Fibroblast of skin of left quadriceps (primary cell): ENCODE measurements at regions not wholly inside any gene's neighbourhood (a gene's known extent, or its start where the extent isn't known, plus 50 kb on each side); places are given as distances from the start of the nearest gene placed in this dataset.
"Not testable (repeated sequence)": the region's sequence is repeated elsewhere in the genome, so short reads cannot be mapped to it uniquely, and the experiment has no call there.

Source experiments
- DNase-seq, 2 experiments: peaks; one replicate each; pipeline ENCODE4 v3.0.0-alpha.2; 2013; ENCODE audit warnings: low read depth in 2 of 2

DNA sequence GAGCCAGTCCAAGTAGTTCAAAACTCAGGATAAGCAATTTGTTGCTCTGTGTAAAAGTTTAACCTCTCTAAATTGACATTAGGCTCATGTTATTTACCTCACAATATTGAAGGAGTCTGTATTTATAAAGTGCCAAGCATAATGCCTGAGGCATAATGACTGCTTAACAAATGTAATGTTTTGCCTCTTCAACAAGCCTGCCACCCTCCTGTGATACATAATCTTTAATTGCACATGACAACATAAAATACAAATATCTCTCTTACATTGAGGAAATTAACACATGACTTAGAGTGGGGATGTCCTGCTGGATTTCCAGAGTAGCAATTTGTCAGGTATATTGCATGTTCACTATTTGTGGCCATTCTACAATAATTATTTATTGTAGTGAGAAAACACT is 469.2 kb upstream of the ANO5 start:
- no peak for DNase-seq

DNA sequence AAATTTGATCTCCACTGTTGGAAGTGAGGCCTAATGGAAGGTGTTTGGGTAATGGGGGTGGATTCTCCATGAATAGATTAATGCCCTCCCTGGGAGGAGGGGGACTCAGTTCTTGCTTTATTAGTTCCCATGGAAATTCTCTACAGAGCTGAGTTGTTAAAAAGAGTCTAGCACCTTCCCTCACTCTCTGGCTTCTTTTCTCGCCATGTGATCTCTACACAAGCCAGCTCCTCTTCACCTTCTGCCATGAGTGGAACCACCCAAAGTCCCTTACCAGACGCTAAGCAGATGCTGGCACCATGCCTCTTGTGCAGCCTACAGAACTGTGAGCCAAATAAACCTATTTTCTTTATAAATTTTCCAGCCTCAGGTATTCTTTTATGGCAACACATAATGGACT is 465.8 kb upstream of the ANO5 start:
- DNase-seq, result no peak

DNA sequence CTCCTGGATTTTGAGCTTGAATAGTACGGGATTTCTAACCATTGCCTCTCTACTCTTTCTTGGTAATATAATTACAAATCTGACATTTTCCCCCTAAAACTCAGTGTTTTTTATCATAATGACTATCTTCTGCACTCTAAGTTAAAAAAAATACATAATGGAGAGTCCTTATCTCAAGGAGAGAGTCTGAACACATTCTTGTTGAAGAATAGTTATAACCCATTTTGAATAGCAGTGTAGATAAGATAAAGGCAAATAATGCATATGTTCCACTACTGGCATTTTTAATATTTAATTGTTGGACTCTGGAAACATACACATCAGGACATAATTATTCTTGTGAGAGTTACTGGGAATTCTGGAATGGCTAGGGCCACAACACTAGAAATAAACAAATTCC is 456.5 kb upstream of the ANO5 start:
- DNase-seq, result no peak

DNA sequence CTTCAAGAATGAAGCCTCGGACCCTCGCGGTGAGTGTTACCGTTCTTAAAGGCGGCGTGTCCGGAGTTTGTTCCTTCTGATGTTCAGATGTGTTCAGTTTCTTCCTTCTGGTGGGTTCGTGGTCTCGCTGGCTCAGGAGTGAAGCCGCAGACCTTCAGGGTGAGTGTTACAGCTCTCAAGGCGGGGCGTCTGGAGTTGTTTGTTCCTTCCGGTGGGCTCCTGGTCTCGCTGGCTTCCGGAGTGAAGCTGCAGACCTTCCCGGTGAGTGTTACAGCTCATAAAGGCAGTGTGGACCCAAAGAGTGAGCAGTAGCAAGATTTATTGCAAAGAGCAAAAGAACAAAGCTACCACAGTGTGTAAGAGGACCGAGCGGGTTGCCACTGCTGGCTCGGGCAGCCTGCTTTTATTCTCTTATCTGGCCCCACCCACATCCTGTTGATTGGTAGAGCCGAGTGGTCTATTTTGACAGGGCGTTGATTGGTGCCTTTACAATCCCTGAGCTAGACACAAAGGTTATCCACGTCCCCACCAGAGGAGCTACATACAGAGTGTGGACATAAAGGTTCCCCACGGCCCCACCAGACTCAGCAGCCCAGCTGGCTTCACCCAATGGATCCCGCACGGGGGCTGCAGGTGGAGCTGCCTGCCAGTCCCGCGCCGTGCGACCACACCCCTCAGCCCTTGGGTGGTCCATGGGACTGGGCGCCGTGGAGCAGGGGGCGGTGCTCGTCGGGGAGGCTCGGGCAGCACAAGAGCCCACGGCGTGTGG is 440.2 kb upstream of the ANO5 start:
- not testable (repeated sequence) for DNase-seq

DNA sequence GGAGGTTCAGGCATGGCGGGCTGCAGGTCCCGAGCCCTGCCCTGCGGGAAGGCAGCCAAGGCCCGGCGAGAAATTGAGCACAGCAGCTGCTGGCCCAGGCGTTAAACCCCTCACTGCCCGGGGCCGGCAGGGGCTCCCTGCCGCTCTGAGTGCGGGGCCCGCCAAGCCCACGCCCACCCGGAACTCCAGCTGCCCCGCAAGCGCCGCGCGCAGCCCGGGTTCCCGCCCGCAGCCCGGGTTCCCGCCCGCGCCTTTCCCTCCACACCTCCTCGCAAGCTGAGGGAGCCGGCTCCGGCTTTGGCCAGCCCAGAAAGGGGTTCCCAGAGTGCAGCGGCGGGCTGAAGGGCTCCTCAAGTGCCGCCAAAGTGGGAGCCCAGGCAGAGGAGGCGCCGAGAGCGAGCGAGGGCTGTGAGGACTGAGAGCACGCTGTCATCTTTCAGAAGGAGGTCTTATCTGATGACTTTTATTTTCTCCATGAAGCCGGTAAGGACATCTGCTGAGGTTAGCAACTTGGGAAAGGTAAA is 439.6 kb upstream of the ANO5 start:
- DNase-seq, result not testable (repeated sequence)

DNA sequence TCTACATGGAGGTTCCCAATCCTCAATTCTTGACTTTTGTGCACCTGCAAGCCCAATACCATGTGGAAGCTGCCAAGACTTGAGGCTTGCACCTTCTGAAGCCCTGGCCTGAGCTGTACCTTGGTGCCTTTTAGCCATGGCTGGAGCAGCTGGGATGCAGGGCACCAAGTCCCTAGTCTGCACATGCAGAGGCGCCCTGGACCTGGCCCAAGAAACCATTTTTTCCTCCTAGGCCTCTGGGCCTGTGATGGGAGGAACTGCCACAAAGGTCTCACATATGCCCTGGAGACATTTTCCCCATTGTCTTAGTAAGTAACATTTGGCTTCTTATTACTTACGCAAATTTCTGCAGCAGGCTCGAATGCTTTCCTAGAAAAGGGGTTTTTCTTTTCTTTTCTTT is 431.9 kb upstream of the ANO5 start:
- no peak for DNase-seq

DNA sequence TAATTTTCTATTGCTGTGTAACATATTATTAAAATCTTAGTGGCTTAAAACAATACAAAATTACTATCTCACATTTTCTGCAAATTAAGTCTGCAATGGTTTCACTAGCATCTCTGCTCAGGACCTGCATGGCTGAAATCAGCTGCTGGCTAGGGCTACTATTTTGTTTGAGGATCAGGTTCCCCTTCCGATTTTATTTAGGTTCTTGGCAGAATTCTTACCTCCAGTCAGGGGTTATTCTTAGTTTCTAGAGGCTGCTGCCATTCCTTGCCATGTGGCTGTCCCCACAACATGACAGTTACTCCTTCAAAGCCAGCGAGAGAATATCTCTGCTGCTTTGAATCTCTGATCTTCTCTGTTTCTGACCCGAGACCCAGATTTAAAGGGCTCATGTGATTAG is 424.5 kb upstream of the ANO5 start:
- no peak for DNase-seq

DNA sequence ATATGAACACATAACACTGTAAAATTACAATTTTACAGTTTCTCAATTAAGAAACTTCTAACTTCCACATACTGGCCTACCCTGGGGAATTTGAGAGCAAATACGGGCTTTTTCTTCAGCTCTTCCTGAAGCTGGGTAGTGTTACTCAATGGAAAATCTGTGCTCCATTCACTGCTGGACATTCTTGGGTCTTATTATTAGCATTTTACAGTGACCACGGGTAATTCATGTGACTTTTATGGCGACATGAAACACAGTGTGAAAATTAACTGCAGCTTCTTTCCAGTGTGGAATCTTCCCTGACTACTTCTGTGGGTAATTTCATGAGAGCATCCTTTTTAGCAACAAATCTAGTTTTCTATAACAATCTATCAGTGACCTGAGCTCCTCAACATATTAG is 423.7 kb upstream of the ANO5 start:
- DNase-seq, result no peak

DNA sequence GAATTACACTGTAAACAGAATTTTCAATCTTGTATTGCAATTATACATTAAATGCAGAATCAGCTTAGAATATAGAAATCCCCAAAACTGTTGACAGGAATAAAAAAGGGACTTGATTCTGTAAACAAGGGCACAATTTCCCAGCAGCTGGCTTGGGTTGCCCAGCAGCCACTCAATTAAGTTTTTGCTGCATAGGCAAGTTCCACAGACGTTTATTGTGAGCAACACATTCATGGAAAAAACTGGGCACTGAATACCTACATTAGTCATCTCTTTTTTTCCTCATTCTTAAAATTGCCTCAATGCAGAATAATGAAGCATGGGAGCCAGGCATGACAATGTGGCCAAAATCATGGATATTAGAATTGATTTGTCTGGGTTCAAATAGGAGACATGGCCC is 421.8 kb upstream of the ANO5 start:
- DNase-seq, result no peak

DNA sequence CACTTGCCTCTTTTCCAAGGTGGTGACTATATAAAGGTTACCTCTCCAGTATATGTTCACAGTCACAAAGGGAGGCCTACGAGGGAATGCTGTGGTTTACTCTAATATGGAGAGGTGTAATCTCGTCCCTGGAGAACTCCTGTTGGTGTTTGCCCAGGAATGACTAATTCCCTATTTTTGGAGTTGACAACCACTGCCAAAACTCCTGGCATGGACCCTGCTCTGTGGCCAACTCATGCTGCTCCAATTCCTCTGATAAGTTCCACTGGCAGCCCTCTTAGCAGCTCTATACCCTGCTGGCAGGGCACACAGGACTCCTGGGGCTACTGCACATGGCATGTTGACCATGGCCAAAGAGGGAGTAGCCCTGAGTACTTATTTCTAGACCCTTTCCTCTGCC is 418.7 kb upstream of the ANO5 start:
- no peak for DNase-seq

DNA sequence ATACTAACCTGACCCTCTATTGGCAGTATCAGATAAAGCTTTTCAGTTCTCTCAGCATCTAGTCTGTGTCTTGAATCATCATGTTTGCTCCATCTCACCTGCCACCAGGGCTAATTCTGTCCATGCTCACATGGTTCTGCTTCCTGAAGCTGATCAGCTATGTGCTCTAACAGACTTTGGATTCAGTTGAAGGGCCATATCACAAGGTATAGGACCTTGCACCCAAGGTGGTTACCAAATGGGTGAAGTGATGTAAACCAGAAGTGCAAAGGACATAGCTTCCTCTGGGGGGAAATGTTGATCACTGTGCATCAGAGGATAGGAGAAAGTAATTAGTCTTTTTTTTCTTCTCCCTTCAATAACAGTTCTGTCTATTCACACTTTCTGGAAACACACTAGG is 417.0 kb upstream of the ANO5 start:
- no peak for DNase-seq

DNA sequence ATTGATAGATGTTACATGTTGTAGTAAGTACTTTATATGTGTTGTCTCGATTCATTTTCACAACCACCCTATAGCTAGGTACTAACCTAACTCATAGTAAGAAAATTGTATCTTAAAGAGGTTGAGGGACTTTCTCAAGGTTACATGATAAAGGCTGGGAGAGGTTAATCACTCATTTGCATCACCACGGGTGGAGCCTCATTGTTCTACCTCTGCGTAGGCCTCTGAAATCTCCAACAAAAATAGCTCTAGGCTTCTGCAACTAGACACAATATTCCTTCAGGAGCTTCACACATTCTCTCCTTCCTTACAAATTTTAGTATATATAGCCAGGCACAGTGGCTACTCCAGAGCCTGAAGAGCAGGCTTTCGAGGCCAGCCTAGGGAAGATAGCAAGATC is 408.9 kb upstream of the ANO5 start:
- DNase-seq, result no peak

DNA sequence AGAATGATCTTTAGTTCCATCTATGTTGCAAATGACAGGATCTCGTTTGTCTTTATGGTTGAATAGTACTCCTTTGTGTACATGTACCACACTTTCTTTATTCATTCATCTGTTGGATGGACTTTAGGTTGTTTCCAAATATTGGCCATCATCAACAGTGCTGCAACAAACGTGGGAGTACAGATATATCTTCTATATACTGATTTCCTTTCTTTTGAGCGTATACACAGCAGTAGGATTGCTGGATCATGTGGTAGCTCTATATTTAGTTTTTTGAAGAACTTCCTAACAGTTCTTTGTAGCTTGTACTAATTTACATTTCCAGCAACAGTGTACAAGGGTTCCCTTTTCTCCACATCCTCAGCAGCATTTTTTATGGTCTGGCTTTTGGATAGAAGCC is 407.5 kb upstream of the ANO5 start:
- no peak for DNase-seq

DNA sequence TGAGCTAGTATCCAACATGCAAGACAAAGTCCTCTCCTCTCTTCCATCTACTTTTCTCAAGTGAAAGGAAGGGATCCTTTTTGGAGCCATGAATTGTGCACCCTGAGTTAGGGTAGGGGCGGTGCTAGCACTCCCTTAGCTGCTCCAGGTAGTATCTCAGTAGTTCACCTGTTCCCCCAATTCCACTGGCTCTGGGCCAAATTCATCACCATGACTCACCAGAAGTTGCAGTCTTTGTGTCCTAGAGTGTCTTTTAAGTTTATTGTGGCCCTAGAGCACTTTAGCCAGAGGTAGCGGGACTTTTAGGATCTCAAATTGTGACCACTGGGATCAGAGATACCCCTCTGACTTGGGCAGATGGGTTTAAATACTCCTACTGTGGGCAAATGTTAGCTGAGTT is 398.6 kb upstream of the ANO5 start:
- DNase-seq, result no peak

DNA sequence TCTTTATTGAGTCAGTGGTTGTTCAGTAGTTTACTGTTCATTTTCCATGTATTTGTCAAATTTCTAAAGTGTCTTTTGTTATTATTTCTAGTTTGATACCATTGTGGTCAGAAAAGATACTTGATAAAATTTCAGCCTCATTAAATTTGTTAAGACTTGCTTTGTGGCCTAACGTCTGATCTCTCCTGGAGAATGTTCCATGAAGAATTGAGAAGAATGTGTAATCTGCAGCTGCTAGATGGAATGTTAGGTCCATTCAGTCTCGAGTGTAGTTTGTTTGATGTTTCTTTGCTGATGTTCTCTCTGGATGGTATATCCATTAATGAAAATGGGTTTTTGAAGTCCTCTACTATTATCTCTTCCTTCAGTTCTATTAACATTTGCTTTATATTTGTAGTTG is 394.7 kb upstream of the ANO5 start:
- DNase-seq, result no peak

DNA sequence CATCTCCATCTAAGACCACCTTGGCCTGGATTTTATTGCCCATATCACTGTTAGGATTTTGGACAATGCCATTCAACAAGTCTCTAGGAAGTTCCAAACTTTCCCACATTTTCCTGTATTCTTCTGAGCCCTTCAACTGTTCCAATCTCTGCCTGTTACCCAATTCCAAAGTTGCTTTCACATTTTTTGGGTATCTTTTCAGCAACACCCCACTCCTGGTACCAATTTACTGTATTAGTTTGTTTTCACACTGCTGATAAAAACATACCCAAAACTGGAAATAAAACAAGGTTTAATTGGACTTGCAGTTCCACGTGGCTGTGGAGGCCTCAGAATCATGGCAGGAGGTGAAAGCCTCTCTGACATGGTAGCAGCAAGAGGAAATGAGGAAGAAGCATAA is 388.4 kb upstream of the ANO5 start:
- not testable (repeated sequence) for DNase-seq

DNA sequence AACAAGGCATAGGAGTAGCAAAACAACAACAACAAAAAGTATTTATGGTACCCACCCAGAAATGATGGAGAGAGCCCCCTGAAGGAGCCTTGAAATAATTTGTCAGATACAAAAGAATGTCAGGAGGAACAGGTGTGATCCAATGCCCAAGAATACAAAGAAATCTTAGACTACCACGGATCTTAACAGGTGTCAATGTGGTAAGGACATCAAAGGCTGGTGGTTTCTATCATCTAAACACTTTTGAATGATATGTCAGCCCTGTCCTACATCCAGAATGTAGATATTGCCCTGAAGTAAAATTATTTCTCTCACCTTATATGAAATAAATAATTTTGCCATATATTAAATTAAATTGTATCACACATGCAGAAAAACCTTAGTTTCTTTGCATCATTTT is 386.4 kb upstream of the ANO5 start:
- no peak for DNase-seq

DNA sequence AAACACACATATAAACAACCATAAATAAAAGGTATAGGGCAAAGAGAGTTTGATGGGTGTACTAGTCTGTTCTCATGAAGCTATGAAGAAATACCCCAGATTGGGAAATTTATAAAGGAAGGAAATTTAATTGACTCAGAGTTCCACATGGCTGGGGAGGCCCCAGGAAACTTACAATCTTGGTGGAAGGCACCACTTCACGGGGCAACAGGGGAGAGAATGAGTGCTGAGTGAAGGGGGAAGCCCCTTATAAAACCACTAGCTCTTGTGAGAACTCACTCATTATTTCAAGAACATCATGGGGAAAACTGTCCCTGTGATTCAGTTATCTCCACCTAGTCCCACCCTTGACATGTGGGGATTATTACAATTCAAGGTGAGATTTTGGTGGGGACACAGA is 385.9 kb upstream of the ANO5 start:
- DNase-seq, result no peak

DNA sequence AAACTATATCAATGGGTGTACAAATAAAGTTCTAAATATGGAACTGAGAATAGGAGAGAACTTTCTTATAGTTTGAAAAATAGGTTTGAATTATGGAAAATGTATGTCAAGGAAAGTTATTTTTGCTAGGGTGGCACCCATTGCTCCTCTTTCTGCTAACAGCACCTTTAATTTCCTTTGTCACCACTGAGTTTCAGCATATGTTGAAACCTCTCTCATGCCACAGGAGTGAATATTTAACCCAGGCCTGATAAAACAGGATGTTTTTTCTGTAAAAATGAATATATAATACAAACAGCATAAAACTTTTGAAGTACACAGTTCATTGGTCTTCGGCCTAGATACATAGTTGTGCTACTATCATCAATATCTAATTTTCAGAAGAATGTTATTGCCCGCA is 385.5 kb upstream of the ANO5 start:
- DNase-seq, result no peak

DNA sequence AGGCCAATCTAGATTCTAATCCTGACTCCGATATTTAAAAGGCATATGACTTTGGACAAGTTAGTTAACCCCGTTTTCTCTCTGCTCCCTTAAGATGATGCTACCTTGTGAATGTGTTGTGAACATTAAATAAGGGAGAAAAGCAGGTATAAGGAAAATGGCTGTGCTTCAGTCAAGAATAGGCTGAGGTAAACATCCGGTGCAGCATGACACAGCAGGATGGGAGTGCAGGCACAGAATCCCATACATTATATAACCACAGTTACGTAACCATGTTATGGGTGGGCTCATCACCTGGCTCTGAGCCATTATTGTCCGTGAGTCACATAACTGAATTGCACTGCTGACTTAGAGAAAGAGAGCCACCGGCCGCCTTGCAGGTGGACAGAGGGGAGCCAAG is 382.2 kb upstream of the ANO5 start:
- DNase-seq, result no peak

DNA sequence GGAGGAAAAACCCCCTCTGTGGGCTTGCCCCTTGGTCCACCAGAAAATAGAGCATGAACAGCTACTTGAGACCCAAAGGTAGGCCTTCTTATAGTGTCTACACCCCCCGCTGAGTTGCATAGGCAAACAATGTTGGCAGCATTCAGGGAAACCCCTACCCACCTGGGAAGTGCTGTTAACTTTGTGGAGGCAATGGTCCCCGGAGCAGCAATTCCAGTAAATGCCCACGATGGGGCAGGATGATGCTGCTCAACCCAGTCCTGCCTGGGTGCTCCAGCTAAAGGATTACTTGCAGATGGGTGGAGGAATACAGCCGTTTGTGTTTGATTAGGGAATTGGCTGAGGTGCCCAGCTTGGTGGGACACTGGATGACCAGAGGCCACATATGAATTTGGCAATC is 381.3 kb upstream of the ANO5 start:
- no peak for DNase-seq

DNA sequence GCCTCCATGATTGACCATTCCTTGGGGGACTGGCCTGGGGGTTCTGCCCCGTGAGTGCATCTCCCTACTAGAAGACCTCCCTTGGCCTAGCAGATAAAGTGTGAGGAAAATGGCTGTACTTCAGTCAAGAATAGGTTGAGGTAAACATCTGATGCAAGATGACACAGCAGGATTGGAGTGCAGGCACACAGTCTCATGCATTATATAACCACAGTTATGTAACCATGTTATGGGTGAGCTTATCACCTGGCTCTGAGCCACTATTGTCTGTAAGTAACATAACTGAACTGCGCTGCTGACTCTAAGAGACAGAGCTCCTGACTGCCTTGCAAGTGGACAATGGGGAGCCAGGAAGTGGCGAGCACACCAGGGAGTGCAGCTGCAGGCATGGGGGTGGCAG is 378.7 kb upstream of the ANO5 start:
- DNase-seq, result no peak

DNA sequence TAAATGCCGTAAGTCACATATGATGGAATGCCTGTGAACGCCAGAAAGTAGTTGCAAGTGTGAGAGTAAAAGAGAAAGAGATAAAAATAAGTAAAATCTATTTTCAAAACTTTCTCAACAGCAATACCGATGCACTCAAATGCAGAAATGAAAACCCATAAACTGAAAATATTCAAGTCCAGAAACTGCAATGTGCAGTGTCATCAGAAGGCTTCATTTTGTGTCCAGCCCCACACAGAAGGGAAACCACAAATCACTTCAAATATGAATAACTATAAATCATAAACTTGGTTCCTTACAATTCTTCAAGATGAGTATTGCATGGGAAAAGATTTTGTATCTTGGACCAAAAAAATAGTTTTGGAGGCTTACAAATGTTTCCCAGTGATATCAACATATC is 375.2 kb upstream of the ANO5 start:
- DNase-seq, result no peak

DNA sequence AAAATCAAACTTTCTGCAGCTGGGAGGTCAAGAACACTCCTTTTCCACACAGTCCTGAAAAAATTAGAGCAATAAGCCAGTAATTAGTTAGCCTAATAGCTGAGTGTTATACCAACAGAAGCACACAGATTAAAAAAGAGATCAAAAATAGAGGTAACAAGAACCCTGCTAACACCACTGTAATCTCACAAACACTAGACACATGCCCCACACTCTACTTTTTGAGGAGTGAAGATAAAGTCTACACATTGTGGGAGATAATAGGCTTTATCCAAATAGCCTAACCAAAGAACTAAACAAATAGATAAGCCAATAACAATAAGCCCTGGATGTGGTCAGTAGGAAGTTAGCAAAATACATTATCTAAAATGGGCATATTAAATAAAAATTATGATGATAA is 372.7 kb upstream of the ANO5 start:
- no peak for DNase-seq
